RWPE2 (cell line): ENCODE measurements at regions not wholly inside any gene's neighbourhood (a gene's known extent, or its start where the extent isn't known, plus 50 kb on each side); places are given as distances from the start of the nearest gene placed in this dataset.

Source experiments
- ATAC-seq: fragments of 200-7000 bp; cut with Tn5 transposase; 3 replicates; pipeline ENCODE4 v1.9.1; 2021; ENCODE audit warnings: low read depth
- DNase-seq: peaks from one replicate; pipeline ENCODE4 v3.0.0-alpha.2; 2020; ENCODE audit warnings: low spot score
- H3K27ac ChIP-seq: fragments of 450-650 bp; 2 replicates; pipeline ENCODE4 v1.5.1; 2017; ENCODE audit warnings: mild to moderate bottlenecking; ENCODE audit not compliant: poor library complexity, severe bottlenecking
- H3K27me3 ChIP-seq: fragments of 250-450 bp; sonication (Bioruptor Pico); 2 replicates; pipeline ENCODE4 v1.5.1; 2021; ENCODE audit warnings: mild to moderate bottlenecking, moderate library complexity; ENCODE audit not compliant: insufficient read depth, poor library complexity, severe bottlenecking
- H3K36me3 ChIP-seq: fragments of 250-450 bp; sonication (Bioruptor Pico); 2 replicates; pipeline ENCODE4 v1.5.1; 2020; ENCODE audit warnings: low read depth, mild to moderate bottlenecking, moderate library complexity
- H3K4me1 ChIP-seq: fragments of 250-450 bp; sonication (Bioruptor Pico); 2 replicates; pipeline ENCODE4 v1.5.1; 2021; ENCODE audit warnings: mild to moderate bottlenecking, moderate library complexity; ENCODE audit not compliant: insufficient read depth, poor library complexity, severe bottlenecking
- H3K4me3 ChIP-seq: fragments of 250-450 bp; sonication (Bioruptor Pico); 2 replicates; pipeline ENCODE4 v1.5.1; 2021; ENCODE audit warnings: mild to moderate bottlenecking, moderate library complexity; ENCODE audit not compliant: severe bottlenecking
- H3K9me3 ChIP-seq: fragments of 250-450 bp; sonication (Bioruptor Pico); 2 replicates; pipeline ENCODE4 v1.5.1; 2021; ENCODE audit warnings: mild to moderate bottlenecking, moderate library complexity; ENCODE audit not compliant: severe bottlenecking
- TF ChIP-seq, protein P1 (sequence below): fragments of 450-650 bp; IDR thresholded peaks from one replicate; pipeline ENCODE4 v1.5.1; 2017; ENCODE audit warnings: mild to moderate bottlenecking, moderate library complexity; ENCODE audit not compliant: poor library complexity, severe bottlenecking

DNA sequence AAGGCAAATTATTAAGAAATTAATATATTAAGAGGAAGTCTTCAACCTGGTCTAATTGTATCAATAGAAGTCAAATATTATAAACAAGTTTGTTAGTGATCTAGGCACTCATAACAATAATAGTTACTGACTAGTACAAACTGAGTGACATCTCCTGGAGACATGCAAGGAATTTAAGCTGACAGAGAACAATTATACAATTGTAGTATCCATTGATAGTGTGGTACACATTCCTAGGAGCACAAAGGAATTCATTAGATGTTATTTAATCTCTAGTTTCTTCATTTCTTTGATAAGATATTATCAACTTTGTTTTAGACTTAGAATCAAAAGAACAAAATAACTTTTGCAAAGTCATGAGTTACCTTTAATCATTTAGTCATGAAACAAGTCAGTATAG lies 1048.6 kb downstream of the PCDH7 start:
- Histone ChIP-seq H3K9me3 (no peaks in the 10 kb centered on the region), H3K36me3 (no peaks in the 10 kb centered on the region), H3K27me3 (no peaks in the 10 kb centered on the region), H3K27ac (no peak overlapping the region), H3K4me3 (no peak overlapping the region), H3K4me1 (no peaks in the 10 kb centered on the region)
- DNase-seq, result no peak
- no peak for ATAC-seq
- TF ChIP-seq, protein P1, sequence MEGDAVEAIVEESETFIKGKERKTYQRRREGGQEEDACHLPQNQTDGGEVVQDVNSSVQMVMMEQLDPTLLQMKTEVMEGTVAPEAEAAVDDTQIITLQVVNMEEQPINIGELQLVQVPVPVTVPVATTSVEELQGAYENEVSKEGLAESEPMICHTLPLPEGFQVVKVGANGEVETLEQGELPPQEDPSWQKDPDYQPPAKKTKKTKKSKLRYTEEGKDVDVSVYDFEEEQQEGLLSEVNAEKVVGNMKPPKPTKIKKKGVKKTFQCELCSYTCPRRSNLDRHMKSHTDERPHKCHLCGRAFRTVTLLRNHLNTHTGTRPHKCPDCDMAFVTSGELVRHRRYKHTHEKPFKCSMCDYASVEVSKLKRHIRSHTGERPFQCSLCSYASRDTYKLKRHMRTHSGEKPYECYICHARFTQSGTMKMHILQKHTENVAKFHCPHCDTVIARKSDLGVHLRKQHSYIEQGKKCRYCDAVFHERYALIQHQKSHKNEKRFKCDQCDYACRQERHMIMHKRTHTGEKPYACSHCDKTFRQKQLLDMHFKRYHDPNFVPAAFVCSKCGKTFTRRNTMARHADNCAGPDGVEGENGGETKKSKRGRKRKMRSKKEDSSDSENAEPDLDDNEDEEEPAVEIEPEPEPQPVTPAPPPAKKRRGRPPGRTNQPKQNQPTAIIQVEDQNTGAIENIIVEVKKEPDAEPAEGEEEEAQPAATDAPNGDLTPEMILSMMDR, result no peak

- no peak overlapping the region for H3K4me3 ChIP-seq
- no peaks in the 10 kb centered on the region for H3K36me3 ChIP-seq
- ATAC-seq, result no peak
- H3K27me3 ChIP-seq, result no peaks in the 10 kb centered on the region
- TF ChIP-seq, protein P1, result no peak
- DNase-seq, result no peak
- H3K4me1 ChIP-seq, result no peaks in the 10 kb centered on the region
- H3K27ac ChIP-seq, result no peak overlapping the region
- no peaks in the 10 kb centered on the region for H3K9me3 ChIP-seq
Measured at GRCh38 chr4:31783311-31783710, 1063.1 kb downstream of the PCDH7 start.

DNA sequence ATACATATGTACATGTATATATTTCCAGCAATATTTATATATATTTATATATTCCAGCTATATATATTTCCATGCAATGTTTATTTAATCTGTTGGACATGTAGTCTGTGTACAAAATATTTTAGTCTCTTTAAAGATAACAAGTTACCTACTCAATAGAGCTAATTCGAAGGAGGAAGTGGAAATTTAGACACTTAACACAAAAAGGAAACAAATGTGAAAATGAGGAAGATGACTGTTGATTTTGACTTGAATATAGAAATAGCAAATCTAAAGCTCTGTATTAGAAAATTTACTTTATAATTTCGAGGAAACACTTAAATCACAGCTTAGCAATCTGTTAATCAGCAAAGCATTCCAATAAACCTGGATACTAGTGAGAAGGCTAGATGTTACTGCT lies 1064.4 kb downstream of the PCDH7 start:
- H3K36me3 ChIP-seq, result no peaks in the 10 kb centered on the region
- H3K4me1 ChIP-seq, result no peaks in the 10 kb centered on the region
- DNase-seq, result no peak
- no peaks in the 10 kb centered on the region for H3K27me3 ChIP-seq
- ATAC-seq, result no peak
- H3K27ac ChIP-seq, result no peak overlapping the region
- TF ChIP-seq, protein P1, result no peak
- H3K9me3 ChIP-seq, result no peaks in the 10 kb centered on the region
- no peak overlapping the region for H3K4me3 ChIP-seq

GRCh38 chr4:31787701-31788100 lies 1067.5 kb downstream of the PCDH7 start:
- Histone ChIP-seq H3K4me1 (no peaks in the 10 kb centered on the region), H3K9me3 (no peaks in the 10 kb centered on the region), H3K27me3 (no peaks in the 10 kb centered on the region), H3K36me3 (no peaks in the 10 kb centered on the region), H3K4me3 (no peak overlapping the region), H3K27ac (no peak overlapping the region)
- ATAC-seq (no peak), DNase-seq (no peak)
- TF ChIP-seq, protein P1, result no peak

DNA sequence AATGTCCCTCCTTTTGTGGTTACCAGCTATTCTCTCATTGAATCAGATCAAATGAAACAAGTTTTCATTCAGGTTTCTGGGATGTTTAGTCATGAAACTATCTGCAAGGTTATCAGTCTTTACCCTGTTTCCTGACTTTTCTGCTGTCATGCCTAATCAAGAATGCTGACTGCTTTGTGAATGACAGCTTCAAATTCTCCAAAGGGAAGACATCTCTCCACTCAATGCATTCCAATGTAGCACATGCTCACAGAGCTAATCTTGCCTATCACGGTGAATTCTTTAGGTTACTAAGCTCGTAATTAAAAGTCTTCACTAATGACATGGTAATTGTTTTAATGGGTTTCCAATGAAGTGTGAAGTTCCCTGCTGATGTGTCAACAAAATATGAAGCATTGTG lies 1068.5 kb downstream of the PCDH7 start:
- TF ChIP-seq, protein P1, result no peak

More for the DNA sequence above, 1068.5 kb downstream of the PCDH7 start:
- Histone ChIP-seq H3K9me3 (no peaks in the 10 kb centered on the region), H3K27me3 (no peaks in the 10 kb centered on the region), H3K27ac (no peak overlapping the region), H3K36me3 (no peaks in the 10 kb centered on the region), H3K4me1 (no peaks in the 10 kb centered on the region), H3K4me3 (no peak overlapping the region)
- DNase-seq (no peak), ATAC-seq (no peak)
